GM12878 (cell line): ENCODE measurements at regions not wholly inside any gene's neighbourhood (a gene's known extent, or its start where the extent isn't known, plus 50 kb on each side); places are given as distances from the start of the nearest gene placed in this dataset.

Source experiments
- ATAC-seq: fragments of 200-7000 bp; cut with Tn5 transposase; 3 replicates; pipeline ENCODE4 v1.9.1; 2020; ENCODE audit warnings: mild to moderate bottlenecking, moderate library complexity
- BruUV-seq: library from RNA; stranded (reverse); fragments of 400-500 nt; replicated peaks from 2 replicates; lab custom pipeline; 2021; lab: Mats Ljungman, UMichigan
- CTCF ChIA-PET: fragments of 300-600 bp; sonication (Branson Sonifier 250); formaldehyde crosslinking; extraction: SDS; loops from one replicate; lab custom pipeline; 2021; ENCODE audit warnings: inconsistent platforms; lab: Yijun Ruan, JAX
- POLR2A ChIA-PET: fragments of 350-600 bp; formaldehyde crosslinking; extraction: SDS; loops from one replicate; lab custom pipeline; 2021; ENCODE audit warnings: inconsistent platforms; lab: Charles Lee
- RAD21 ChIA-PET: fragments of 300-600 bp; sonication (Branson Sonifier 250); formaldehyde crosslinking; loops from one replicate; lab custom pipeline; 2023; ENCODE audit warnings: antibody characterized with exemption; ENCODE audit not compliant: unreplicated experiment; lab: Charles Lee
- SMC1A ChIA-PET: fragments of 300-600 bp; sonication (Branson Sonifier 250); formaldehyde crosslinking; loops from one replicate; lab custom pipeline; 2023; ENCODE audit not compliant: unreplicated experiment, uncharacterized antibody; lab: Charles Lee
- DNase-seq: peaks from one replicate; pipeline ENCODE4 v3.0.0-alpha.2; 2011; ENCODE audit warnings: low read depth, low spot score
- FAIRE-seq: peaks from 3 replicates; lab custom pipeline; 2011; peaks lifted over from hg19 to GRCh38; lab: Jason Lieb, UNC
- H2AFZ ChIP-seq: 2 replicates; pipeline ENCODE4 v1.6.0; 2011; ENCODE audit warnings: low read depth, low read length, control low read depth; ENCODE audit not compliant: control insufficient read depth
- H3K27ac ChIP-seq: 2 replicates; pipeline ENCODE4 v1.5.1; 2011; ENCODE audit warnings: control low read depth; ENCODE audit not compliant: control insufficient read depth, insufficient read depth
- H3K27me3 ChIP-seq, 2 experiments: replicated peaks in 1 of 2; 2 replicates each; pipeline versions ENCODE4 v1.6.0 to v1.6.1; 2011; ENCODE audit warnings: low read length in 1 of 2; ENCODE audit not compliant: control insufficient read depth in 2 of 2, insufficient read depth in 2 of 2
- H3K36me3 ChIP-seq, 2 experiments: 2 replicates each; pipeline ENCODE4 v1.5.1; 2011; ENCODE audit warnings: low read length in 1 of 2; ENCODE audit not compliant: control insufficient read depth in 2 of 2, insufficient read depth in 2 of 2
- H3K4me1 ChIP-seq: 2 replicates; pipeline ENCODE4 v1.6.1; 2011; ENCODE audit warnings: mild to moderate bottlenecking, low read length, moderate library complexity, mixed read lengths; ENCODE audit not compliant: control insufficient read depth, insufficient read depth
- H3K4me2 ChIP-seq: 2 replicates; pipeline ENCODE4 v1.6.0; 2011; ENCODE audit warnings: control low read depth; ENCODE audit not compliant: control insufficient read depth, insufficient read depth
- H3K4me3 ChIP-seq: fragments of 200-600 bp; sonication (generic); 2 replicates; pipeline ENCODE4 v1.5.1; 2016
- H3K79me2 ChIP-seq: 2 replicates; pipeline ENCODE4 v1.6.0; 2011; ENCODE audit warnings: low read length; ENCODE audit not compliant: control insufficient read depth, insufficient read depth
- H3K9ac ChIP-seq: 2 replicates; pipeline ENCODE4 v1.8.0; 2011; ENCODE audit warnings: low read length, control low read depth, mixed read lengths; ENCODE audit not compliant: control insufficient read depth, insufficient read depth
- H3K9me3 ChIP-seq: replicated peaks from 3 replicates; pipeline ENCODE4 v1.5.1; 2011; ENCODE audit warnings: mild to moderate bottlenecking, low read length; ENCODE audit not compliant: control insufficient read depth, insufficient read depth
- H4K20me1 ChIP-seq: 2 replicates; pipeline ENCODE4 v1.6.0; 2011; ENCODE audit not compliant: control insufficient read depth, insufficient read depth
- BMI1 ChIP-seq: fragments of 450-650 bp; IDR thresholded peaks from 2 replicates; pipeline ENCODE4 v1.6.1; 2016; ENCODE audit warnings: mild to moderate bottlenecking, moderate library complexity, borderline replicate concordance
- EP300 ChIP-seq, 2 experiments: fragments of 150-350 bp in 1 of 2; IDR thresholded peaks; 2 replicates each; pipeline ENCODE4 v1.6.1; 2011 to 2012; ENCODE audit warnings: low read depth in 2 of 2, low read length in 2 of 2, borderline replicate concordance in 1 of 2, improper control_type of control experiment in 1 of 2, inconsistent platforms in 1 of 2; ENCODE audit not compliant: control insufficient read depth in 1 of 2
- ESRRA ChIP-seq: IDR thresholded peaks from 2 replicates; pipeline ENCODE4 v1.6.1; 2012; ENCODE audit warnings: mild to moderate bottlenecking, low read length, improper control_type of control experiment
- FOXK2 ChIP-seq: fragments of 450-650 bp; IDR thresholded peaks from 2 replicates; pipeline ENCODE4 v1.6.1; 2017; ENCODE audit warnings: mild to moderate bottlenecking, moderate library complexity
- JUNB ChIP-seq: IDR thresholded peaks from 2 replicates; pipeline ENCODE4 v1.6.1; 2016; ENCODE audit warnings: antibody characterized with exemption, mild to moderate bottlenecking
- MXI1 ChIP-seq: fragments of 150-350 bp; IDR thresholded peaks from 2 replicates; pipeline ENCODE4 v1.6.1; 2011; ENCODE audit warnings: low read depth, mild to moderate bottlenecking, inconsistent platforms, low read length, improper control_type of control experiment
- NR2C1 ChIP-seq: fragments of 450-650 bp; IDR thresholded peaks from 2 replicates; pipeline ENCODE4 v1.6.1; 2017; ENCODE audit warnings: antibody characterized with exemption, mild to moderate bottlenecking, moderate library complexity
- PAX5 ChIP-seq: IDR thresholded peaks from 2 replicates; pipeline ENCODE4 v1.6.1; 2011; ENCODE audit warnings: low read depth, low read length, borderline replicate concordance
- PKNOX1 ChIP-seq: fragments of 450-650 bp; IDR thresholded peaks from 2 replicates; pipeline ENCODE4 v1.6.1; 2016; ENCODE audit warnings: mild to moderate bottlenecking
- POLR2AphosphoS5 ChIP-seq: IDR thresholded peaks from 2 replicates; pipeline ENCODE4 v1.6.1; 2011; ENCODE audit warnings: mild to moderate bottlenecking, low read length, inconsistent platforms
- POU2F2 ChIP-seq: IDR thresholded peaks from 3 replicates; pipeline ENCODE4 v1.6.1; 2011; ENCODE audit warnings: low read depth, mild to moderate bottlenecking, low read length, borderline replicate concordance
- RAD21 ChIP-seq: IDR thresholded peaks from 2 replicates; pipeline ENCODE4 v1.6.1; 2011; ENCODE audit warnings: mild to moderate bottlenecking, low read depth, low read length, moderate library complexity; ENCODE audit not compliant: insufficient read depth
- SIN3A ChIP-seq: IDR thresholded peaks from 2 replicates; pipeline ENCODE4 v1.6.1; 2012; ENCODE audit warnings: low read depth, low read length, improper control_type of control experiment
- SRF ChIP-seq, 2 experiments: IDR thresholded peaks; 2 replicates each; pipeline ENCODE4 v1.6.1; 2011; ENCODE audit warnings: low read depth in 2 of 2, low read length in 2 of 2, mild to moderate bottlenecking in 1 of 2, moderate library complexity in 1 of 2
- STAT1 ChIP-seq: fragments of 450-650 bp; conservative IDR thresholded peaks from 2 replicates; pipeline ENCODE4 v1.6.1; 2014; ENCODE audit warnings: antibody characterized with exemption, mild to moderate bottlenecking
- YBX1 ChIP-seq: fragments of 450-650 bp; IDR thresholded peaks from 2 replicates; pipeline ENCODE4 v1.6.1; 2016; ENCODE audit warnings: antibody characterized with exemption
- ZBTB40 ChIP-seq: fragments of 450-650 bp; IDR thresholded peaks from 2 replicates; pipeline ENCODE4 v1.6.1; 2016; ENCODE audit warnings: mild to moderate bottlenecking, moderate library complexity, borderline replicate concordance
- ZNF622 ChIP-seq: fragments of 450-650 bp; IDR thresholded peaks from 2 replicates; pipeline ENCODE4 v1.6.1; 2017; ENCODE audit warnings: mild to moderate bottlenecking, inconsistent platforms
- WGBS: methylation state at CpG from one replicate; pipeline ENCODE4 v1.1.6; 2016; ENCODE audit warnings: low lambda C conversion rate; ENCODE audit not compliant: insufficient replicate concordance, insufficient coverage; ENCODE audit errors: missing lambda C conversion rate; 5-methylcytosine and 5-hydroxymethylcytosine counted together
- in situ Hi-C: fragments of 300-500 bp; cut with MboI; formaldehyde crosslinking; loops from 9 replicates; pipeline ENCODE4 v1.14.3; 2018; ENCODE audit warnings: mixed read lengths
- intact Hi-C: fragments of 100-400 bp; cut with micrococcal nuclease; formaldehyde crosslinking; loops from one replicate; pipeline ENCODE4 v1.14.2; 2022; ENCODE audit not compliant: unreplicated experiment

GRCh38 chr1:68704800-68705443 lies 208.0 kb upstream of the DEPDC1 start:
- TF ChIP-seq ZNF622 (no peak), NR2C1 (no peak), BMI1 (no peak), SIN3A (no peak), ZBTB40 (no peak), ESRRA (no peak), YBX1 (no peak), POU2F2 (no peak), POLR2AphosphoS5 (no peak), RAD21 (no peak), EP300 (IDR thresholded peaks at IDR 0.05; ENCODE audit: borderline replicate concordance in 1 of 2, control insufficient read depth in 1 of 2, low read depth in 2 of 2, low read length in 2 of 2) (no peak), PKNOX1 (no peak), MXI1 (no peak), JUNB (no peak), STAT1 (no peak), PAX5 (no peak), FOXK2 (no peak), SRF (IDR thresholded peaks at IDR 0.05; ENCODE audit: low read depth in 2 of 2, low read length in 2 of 2) (no peak)
- TF ChIP-seq, all 136 proteins: peak for 0
- Histone ChIP-seq H3K9me3 (no peaks in the 10 kb centered on the region; the same call in 2 of the 3 replicates), H3K4me1 (no peaks in the 10 kb centered on the region), H3K27ac (no peak overlapping the region), H2AFZ (no peak overlapping the region), H3K4me2 (no peak overlapping the region), H3K79me2 (no peaks in the 10 kb centered on the region), H3K4me3 (no peak overlapping the region), H3K9ac (no peak overlapping the region), H3K27me3 (no peaks in the 10 kb centered on the region), H4K20me1 (no peaks in the 10 kb centered on the region), H3K36me3 (no peaks in the 10 kb centered on the region)
- BruUV-seq = no TSS peak
- SMC1A ChIA-PET = no interaction called here
- 0% methylated on average over 2 of the region's 2 CpGs for WGBS
- intact Hi-C loops = no loop called here
- FAIRE-seq (no peak), DNase-seq (no peak), ATAC-seq (no peak)
- in situ Hi-C loops = no loop called here
- CTCF ChIA-PET = no interaction called here
- RAD21 ChIA-PET = no interaction called here
- POLR2A ChIA-PET = no interaction called here
